ENCODE measurements at regions not wholly inside any gene's neighbourhood (a gene's known extent, or its start where the extent isn't known, plus 50 kb on each side); places are given as distances from the start of the nearest gene placed in this dataset.

GRCh38 chrX:13903405-13903804, 86.5 kb upstream of the GPM6B start:
- no peak for DNase-seq

- no peak for DNase-seq
These were observed 85.5 kb upstream of the GPM6B start for GRCh38 chrX:13902406-13902805.

GRCh38 chrX:13901354-13901753, 84.5 kb upstream of the GPM6B start:
- no peak for DNase-seq

GRCh38 chrX:13900351-13900750, 83.5 kb upstream of the GPM6B start:
- DNase-seq: no peak

DNA sequence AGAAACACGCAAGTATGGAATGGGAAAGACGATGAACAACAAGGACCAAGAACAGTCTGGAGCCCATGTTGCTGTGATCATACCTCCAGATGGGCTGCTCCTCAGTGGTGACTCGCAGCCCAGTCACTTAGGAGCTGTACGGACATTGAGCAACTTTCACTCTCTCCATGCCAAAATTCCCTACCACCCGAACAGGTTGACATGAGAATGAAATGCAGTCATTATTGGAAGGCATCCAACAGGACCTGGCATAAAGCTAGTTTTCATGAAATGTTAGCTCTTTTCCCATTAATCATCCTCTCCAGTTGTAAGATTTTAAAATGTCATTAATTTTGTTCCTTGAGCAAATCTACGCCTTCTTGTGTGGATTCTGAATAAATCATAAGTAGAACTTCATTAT, 82.7 kb upstream of the GPM6B start:
- peak in 2 of 14 donors; percentile 5 to 34 for DNase-seq

- no peak for DNase-seq
These were observed 81.7 kb upstream of the GPM6B start for GRCh38 chrX:13898603-13899002.

DNA sequence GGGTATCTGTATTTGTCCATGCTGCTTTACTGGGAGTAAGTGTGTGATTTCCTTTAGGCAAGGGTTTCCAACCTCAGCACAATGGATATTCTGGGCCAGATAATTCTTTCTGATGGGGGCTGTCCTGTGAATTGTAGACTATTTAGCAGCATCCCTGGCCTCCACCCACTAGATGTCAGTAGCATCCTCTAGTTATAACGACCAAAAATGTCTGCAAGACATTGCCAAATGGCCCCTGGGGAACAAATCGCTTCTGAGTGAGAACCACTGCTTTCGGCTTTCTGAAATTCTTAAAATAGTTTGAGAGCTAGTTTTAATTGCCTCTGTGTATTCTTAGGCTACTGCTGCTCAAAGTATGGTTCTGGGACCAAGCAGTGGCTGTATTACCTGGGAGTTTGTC, 81.2 kb upstream of the GPM6B start:
- DNase-seq: peak in 5 of 14 donors; percentile 13 to 55 (median 22)

DNA sequence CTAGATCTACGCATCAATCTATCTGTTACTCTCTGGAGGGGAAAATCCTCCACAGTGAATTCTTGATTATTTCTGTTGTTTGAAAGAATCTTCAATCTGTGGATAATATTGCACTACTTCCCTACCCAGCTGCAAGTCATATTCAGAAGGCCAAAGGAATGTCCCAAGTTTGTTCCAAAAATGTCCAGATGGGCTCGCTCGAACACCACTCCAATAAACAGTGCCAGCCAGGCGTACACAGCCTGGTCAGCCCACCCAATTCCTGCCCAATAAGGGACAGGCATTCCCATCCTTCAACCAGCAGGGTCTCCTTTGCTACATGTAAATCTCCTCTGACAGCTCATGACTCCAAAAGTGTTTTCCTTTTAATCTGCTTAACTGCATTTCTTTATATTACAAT, 80.7 kb upstream of the GPM6B start:
- DNase-seq: no peak

- no peak for DNase-seq
These were observed 78.1 kb upstream of the GPM6B start for GRCh38 chrX:13894888-13895565.

GRCh38 chrX:13893826-13894225, 76.9 kb upstream of the GPM6B start:
- no peak for DNase-seq

DNA sequence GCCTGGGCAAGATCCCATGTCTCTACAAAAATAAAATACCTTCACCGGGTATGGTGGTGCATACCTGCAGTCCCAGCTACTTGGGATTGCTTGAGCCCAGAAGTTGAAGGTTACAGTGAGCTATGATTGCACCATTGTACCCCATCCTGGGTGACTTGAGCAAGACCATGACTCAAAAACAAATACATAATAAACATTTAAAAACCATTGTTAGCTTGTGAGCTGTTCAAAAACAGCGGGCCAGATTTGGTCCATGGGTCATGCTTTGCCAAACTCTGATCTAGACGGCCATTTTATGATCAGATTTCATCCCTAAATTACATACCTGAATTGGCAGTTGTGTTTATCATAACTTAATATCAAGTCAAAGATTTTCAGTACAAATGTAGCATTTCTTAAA, 76.0 kb upstream of the GPM6B start:
- no peak for DNase-seq

DNA sequence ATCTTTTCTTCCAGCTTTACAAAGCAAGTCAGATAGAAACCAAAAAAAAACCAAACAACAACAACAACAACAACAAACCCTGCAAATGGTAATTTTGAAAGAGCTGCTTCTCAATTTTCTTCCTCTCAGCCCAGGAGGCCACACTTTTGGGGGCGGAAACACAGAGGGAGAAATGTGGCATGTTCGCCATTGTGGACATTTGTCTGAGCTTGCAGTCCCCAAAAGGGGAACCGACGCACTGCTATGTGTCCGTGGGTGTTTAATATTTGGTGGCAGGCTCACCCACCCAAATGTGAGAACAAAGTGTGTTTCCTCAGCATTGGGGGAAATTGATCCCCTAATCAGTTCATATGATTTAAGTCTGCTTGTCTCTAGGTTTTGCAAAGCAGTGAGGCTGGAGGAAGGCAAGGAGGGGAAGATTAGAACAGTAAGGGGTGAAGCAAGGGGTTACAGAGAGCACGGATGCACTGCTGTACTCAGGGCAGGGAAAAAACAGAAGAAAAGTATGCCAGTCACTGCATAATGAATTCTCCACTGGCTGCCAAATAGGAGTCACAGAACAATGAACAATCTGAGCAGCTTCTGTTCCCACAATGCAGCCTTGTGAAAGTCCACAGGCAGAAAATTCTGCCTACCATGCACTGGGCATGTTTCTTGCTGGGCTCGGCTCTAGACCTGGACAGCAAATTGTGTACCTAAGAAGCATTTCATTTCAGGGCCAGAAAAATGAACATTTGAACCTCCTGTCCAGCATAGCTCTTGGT, 74.7 kb upstream of the GPM6B start:
- peak in 12 of 14 donors; percentile 2 to 69 (median 36) for DNase-seq

GRCh38 chrX:13890806-13891205, 73.9 kb upstream of the GPM6B start:
- DNase-seq: no peak

- peak in 8 of 14 donors; percentile 5 to 36 (median 20) for DNase-seq
These were observed 71.4 kb upstream of the GPM6B start for GRCh38 chrX:13888284-13888683.

DNA sequence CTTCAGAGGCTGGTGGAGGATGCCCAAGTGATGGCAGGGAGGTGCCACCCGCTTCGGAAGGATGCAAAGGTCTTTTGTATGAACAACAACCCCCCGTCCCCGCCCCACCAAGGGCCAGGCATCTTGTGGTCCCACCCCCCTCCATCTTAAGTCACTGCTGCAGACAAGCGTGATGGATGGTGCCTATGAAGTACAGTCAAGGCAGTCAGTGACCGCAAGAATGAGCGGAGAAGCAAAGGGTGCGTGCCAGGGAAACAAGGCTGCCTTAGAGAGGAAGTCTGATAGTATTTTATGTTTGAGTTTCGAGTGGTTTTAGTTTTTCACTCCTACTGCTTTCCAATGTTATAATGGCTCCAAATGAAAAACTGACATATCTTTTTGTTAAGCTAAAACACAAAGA, 68.7 kb upstream of the GPM6B start:
- DNase-seq: no peak

DNA sequence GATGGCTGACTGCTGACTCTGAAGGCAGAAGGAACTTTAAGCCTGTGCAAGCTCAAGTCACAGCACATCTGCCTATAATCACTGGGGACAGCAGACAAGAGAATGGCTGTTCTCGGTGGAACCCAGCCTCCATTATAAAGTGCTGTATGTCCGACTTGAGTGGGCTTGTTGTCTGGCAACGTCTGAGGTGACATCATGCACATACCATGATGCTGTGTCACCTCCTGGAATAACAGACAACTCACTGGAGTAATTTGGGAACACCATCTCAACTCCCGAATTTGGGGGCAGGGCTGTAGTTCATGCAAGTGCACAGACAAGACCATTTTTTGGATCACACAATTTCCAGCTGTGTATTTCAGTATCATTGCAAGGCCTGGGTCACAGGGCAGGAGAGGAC, 59.8 kb upstream of the GPM6B start:
- DNase-seq: peak in 2 of 14 donors; percentile 15 to 24

GRCh38 chrX:13875572-13875971, 58.7 kb upstream of the GPM6B start:
- DNase-seq: no peak

GRCh38 chrX:13868591-13868990, 51.7 kb upstream of the GPM6B start:
- no peak for DNase-seq
